ENCODE measurements at regions not wholly inside any gene's neighbourhood (a gene's known extent, or its start where the extent isn't known, plus 50 kb on each side); places are given as distances from the start of the nearest gene placed in this dataset.
"Not testable (repeated sequence)": the region's sequence is repeated elsewhere in the genome, so short reads cannot be mapped to it uniquely, and the experiment has no call there.

- DNase-seq (ENCODE audit: low read depth in 2 of 2), result no peak
Observed at GRCh38 chr2:6139142-6139541, 447.0 kb downstream of the SOX11 start.

- no peak for DNase-seq (ENCODE audit: low read depth in 2 of 2)
Observed at GRCh38 chr2:6139916-6140315, 447.7 kb downstream of the SOX11 start.

DNA sequence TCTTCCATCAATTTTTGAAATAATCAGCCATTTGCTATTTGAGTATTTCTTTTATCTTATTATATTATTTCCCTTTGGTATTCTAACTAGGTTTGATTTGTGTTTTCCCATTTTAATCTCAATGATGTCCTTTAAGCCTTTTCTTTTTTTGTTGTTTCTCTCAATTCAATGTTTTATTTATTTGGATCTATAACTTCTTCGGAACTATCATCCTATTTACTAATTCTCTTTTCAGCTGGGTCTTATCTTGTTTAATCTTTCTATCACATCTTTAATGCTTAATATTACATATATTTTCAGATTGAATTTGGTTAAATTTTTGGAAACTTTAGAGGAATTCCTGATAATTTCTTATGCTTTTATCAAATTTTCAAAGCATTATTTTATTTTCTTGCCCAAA, 448.3 kb downstream of the SOX11 start:
- DNase-seq (ENCODE audit: low read depth in 2 of 2), result no peak

DNA sequence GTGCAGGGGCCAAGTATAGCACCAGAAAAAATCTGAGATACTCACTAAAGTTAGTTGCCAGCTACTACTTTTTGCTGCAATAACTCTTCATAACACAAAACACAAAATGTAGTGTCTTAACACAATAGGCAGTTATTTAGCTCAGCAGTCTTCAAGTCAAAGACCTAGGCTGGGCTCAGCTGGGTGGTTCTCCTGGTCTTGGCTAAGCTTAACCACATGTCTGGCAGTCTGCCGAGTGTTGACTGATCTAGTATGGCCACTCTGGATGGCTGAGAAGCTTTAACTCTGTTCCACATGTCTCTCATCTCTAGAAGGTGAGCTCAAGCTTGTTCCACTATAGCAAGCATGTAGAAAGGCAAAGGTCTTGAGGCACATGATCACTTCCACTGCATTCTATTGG, 451.6 kb downstream of the SOX11 start:
- DNase-seq (ENCODE audit: low read depth in 2 of 2), result no peak

DNA sequence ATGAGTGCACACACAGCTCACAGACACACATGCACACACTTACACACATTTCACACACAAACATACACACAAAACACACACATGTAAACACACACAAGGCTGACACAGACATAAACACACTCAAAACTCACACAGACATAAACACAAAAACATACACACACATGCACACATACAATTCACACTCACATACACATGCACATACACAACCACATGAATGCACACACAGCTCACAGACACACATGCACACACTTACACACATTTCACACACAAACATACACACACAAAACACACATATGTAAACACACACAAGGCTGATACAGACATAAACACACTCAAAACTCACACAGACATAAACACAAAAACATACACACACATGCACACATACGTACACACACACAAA, 455.0 kb downstream of the SOX11 start:
- DNase-seq (ENCODE audit: low read depth in 2 of 2), result not testable (repeated sequence)

- DNase-seq (ENCODE audit: low read depth in 2 of 2), result no peak
Observed at GRCh38 chr2:6148882-6149281, 456.7 kb downstream of the SOX11 start.

DNA sequence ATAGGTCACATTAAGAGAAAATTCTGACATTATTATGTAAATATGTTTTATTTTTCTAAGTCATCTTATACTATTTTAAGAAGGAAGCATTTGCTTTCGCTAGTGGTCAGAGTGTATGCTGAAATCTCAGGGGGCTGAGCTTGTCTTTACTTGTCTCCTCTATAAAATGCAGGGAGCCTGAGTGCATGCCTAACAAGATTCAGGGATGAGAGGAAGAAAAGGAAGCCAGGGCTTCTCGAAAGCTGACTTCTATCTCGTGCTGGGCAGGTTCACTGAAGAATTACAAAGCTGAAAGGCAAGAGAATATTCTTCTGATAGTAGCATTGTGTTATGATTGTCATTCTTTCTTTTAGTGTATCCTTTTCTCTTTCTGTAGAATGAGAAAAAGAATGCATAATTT, 467.4 kb downstream of the SOX11 start:
- DNase-seq (ENCODE audit: low read depth in 2 of 2), result no peak

GRCh38 chr2:6163932-6164331, 471.7 kb downstream of the SOX11 start:
- DNase-seq (ENCODE audit: low read depth in 2 of 2), result no peak

DNA sequence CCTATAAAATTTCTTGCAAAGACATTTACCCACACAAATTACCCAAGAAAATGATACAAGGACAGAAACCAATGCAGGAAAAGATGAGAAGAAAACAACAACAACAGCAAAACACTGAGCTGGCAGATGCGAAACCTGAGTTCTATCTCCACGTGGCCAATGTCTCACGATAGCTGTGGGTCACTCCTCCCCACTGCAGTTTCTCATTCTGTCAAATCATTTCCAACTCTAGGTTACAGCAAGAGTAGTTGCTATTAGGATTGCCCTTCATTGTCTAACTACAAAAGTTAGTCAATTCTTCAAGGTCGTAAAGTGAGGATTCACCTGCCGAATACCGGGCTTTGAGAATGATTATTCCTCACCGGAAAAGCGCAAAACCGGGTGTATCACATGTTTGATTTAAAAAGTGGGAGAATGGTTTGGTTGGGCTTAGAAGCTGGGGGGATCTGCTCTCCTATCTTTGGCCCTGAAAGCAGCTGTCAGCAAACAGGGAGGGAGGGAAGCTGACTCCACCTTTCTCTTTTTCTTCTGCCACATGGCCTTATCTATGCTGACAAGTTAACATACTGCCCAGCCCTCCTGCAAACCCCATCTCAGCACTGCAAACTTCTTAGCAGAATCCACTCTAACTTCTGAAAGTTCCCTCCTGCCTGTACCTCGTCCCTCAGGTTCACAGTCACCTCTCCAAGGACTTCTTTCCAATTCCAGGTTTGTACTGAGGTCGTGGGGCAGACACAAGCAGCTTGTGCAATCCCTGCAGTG, 473.0 kb downstream of the SOX11 start:
- DNase-seq (ENCODE audit: low read depth in 2 of 2), result no peak

DNA sequence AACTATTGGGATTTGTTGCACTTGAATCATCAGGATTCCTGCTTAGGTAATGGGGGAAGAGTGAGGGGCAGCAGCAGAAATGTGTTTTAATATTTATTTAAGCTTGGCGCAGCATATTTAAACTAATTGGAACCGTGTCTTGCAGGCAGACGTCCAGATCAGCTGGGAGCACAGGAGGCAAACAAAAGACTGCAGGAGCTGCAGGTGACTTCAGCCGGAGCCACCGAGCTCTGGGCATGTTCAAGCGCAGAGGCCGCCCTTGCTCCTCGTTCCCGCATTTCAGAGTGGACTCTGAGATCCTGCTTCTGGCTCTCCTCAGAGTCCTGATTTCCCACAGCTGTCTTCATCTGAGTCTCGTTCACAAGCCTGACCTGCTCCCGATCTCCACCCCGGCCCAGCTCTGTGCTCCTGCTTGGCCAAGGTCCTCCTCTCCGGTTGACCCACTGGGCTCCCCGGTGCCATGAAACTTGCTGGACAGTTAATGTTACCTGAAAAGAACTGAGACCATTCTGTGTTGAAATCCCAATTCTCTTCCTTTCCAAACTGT, 475.5 kb downstream of the SOX11 start:
- no peak for DNase-seq (ENCODE audit: low read depth in 2 of 2)

- DNase-seq (ENCODE audit: low read depth in 2 of 2), result no peak
Observed at GRCh38 chr2:6168485-6168884, 476.3 kb downstream of the SOX11 start.

DNA sequence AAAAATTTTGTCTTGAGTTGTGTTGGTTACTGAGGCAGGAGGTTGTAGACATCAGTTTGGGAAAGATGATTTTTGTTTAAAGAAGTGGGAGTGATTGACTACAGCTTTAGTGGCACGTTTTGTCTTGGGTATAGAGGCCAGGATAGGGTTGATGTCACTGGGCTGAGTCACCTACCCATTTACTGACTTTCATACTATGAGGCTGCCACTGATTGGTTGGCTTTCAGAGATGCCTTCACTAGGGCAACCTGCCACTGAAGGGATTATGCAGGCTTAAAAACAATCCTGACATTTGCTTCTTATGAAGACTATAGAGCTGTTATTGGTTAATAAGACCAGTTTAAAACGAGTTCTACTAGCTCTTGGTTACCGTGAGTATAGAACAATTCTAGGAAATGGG, 479.1 kb downstream of the SOX11 start:
- DNase-seq (ENCODE audit: low read depth in 2 of 2), result no peak

- DNase-seq (ENCODE audit: low read depth in 2 of 2), result no peak
Observed at GRCh38 chr2:6177811-6178210, 485.6 kb downstream of the SOX11 start.

GRCh38 chr2:6181525-6181924, 489.3 kb downstream of the SOX11 start:
- no peak for DNase-seq (ENCODE audit: low read depth in 2 of 2)

- DNase-seq (ENCODE audit: low read depth in 2 of 2), result no peak
Observed at GRCh38 chr2:6181926-6182325, 489.7 kb downstream of the SOX11 start.

GRCh38 chr2:6183226-6183625, 491.0 kb downstream of the SOX11 start:
- no peak for DNase-seq (ENCODE audit: low read depth in 2 of 2)

- no peak for DNase-seq (ENCODE audit: low read depth in 2 of 2)
Observed at GRCh38 chr2:6184532-6185292, 492.5 kb downstream of the SOX11 start.

DNA sequence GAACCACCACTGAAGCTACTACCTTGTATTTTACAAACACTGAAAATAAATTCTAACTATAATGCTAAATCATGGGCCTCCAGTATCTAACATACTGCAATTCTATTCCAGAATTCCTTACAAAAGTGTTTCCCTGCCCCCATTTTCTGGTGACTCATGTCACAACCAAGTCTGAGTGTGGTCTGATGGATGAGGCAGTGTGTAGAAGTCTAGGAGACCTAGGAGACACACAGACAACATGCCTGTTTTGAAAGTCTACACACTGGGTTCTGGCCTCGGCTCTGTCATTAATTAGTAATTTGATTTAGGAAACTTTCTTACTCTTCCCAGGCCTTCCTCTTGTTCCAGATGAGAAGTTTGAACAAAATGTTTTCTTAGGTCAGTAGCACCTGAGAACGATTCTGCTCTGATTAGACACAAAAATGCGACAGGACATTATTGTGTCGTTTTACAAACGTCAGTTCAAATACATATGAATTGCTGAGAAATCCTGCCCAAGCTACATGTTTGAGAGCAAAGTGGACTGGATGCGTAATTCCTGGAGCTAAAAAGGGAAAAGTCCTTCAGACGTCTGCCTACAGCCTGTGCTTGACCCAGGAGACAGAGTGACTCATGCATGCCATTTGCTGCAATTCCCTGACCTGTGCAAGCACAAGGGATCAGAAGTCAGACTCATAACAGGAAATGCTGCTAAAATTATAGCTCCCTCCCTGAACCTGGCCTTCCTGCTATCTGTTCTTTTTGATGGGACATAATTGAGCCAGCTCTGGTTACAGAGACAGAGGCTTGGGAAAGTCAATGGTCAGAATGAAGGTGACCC, 494.4 kb downstream of the SOX11 start:
- no peak for DNase-seq (ENCODE audit: low read depth in 2 of 2)

GRCh38 chr2:6196449-6196848, 504.3 kb downstream of the SOX11 start:
- no peak for DNase-seq (ENCODE audit: low read depth in 2 of 2)

DNA sequence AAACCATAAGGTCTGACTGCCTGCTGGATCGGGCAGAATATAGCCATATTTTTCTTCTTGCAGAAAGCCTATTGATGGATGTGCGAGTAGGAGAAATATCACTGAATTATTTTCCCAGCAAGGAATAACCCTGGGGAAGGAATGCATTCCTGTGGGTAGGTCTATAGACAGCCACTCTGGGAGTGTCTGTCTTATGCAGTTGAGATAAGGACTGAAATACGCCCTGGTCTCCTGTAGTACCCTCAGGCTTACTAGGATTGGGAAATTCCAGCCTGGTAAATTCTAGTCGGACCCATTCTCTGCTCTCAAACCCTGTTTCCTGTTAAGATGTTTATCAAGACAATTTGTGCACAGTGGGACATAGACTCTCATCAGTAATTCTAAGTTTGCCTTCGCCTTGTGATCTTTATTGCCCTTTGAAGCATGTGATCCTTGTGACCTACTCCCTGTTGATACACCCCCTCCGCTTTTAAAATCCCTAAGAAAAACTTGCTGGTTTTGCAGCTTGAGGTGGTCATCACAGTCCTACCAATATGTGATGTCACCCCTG, 506.3 kb downstream of the SOX11 start:
- not testable (repeated sequence) for DNase-seq (ENCODE audit: low read depth in 2 of 2)

DNA sequence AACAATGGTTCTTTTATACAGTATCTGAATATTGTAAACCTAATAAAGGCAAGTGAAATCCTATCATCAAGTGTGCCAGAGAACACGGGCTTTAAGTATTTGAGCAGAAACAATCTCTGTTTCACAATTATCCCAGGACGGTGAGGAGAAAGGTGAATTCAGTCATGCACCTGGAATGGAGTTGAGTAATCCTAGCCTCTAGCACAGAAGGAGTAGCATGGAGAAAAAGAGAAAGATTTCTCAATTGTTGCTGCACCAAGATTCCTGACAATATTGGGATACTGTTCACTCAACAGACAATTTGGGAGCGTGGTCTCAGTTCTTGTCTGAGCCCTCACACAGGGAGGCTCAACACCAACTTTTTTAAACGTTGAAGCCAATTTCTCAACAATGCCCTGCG, 510.6 kb downstream of the SOX11 start:
- DNase-seq (ENCODE audit: low read depth in 2 of 2), result no peak
